B cell (primary cell): ENCODE measurements at regions not wholly inside any gene's neighbourhood (a gene's known extent, or its start where the extent isn't known, plus 50 kb on each side); places are given as distances from the start of the nearest gene placed in this dataset.
A peak's percentile ranks its signal among the peaks of the same experiment; 100 is the strongest.

ENCODE experiments used
- ATAC-seq: fragments of 200-7000 bp; cut with Tn5 transposase; one replicate; pipeline ENCODE4 v1.10.0; 2021; ENCODE audit warnings: low read depth, mild to moderate bottlenecking, moderate number of reproducible peaks, moderate library complexity
- CTCF ChIA-PET: fragments of 350-600 bp; sonication (Branson Sonifier 250); formaldehyde crosslinking; loops from one replicate; lab custom pipeline; 2021; ENCODE audit warnings: antibody characterized with exemption, inconsistent platforms; lab: Charles Lee
- POLR2A ChIA-PET: fragments of 350-600 bp; sonication (Branson Sonifier 250); formaldehyde crosslinking; loops from one replicate; lab custom pipeline; 2021; ENCODE audit warnings: antibody characterized with exemption; lab: Charles Lee
- DNase-seq: peaks from one replicate; pipeline ENCODE4 v3.0.0; 2013
- H2AFZ ChIP-seq: 2 replicates; pipeline ENCODE4 v1.6.1; 2012; ENCODE audit warnings: mild to moderate bottlenecking, low read depth, low read length; ENCODE audit not compliant: insufficient read depth, poor library complexity, severe bottlenecking
- H3K27ac ChIP-seq, 2 donors: 1 replicate in 1 of 2; 2 replicates in 1 of 2; pipeline ENCODE4 v1.5.1; 2012 to 2013; ENCODE audit warnings: low read length in 2 of 2, mild to moderate bottlenecking in 2 of 2, moderate library complexity in 1 of 2
- H3K27me3 ChIP-seq, 4 experiments: fragments of 200-600 bp in 1 of 4; sonication (generic) in 1 of 4; replicated peaks in 1 of 4; 1 replicate in 2 of 4; 2 replicates in 2 of 4; pipeline versions ENCODE4 v1.6.1 to v1.7.0; 2013 to 2016; ENCODE audit warnings: low read length in 3 of 4, mild to moderate bottlenecking in 2 of 4, mixed read lengths in 1 of 4, moderate library complexity in 1 of 4; ENCODE audit not compliant: insufficient read depth in 4 of 4, control insufficient read depth in 3 of 4; ENCODE audit errors: control extremely low read depth in 1 of 4
- H3K36me3 ChIP-seq, 2 experiments: replicated peaks in 1 of 2; 1 replicate in 1 of 2; 2 replicates in 1 of 2; pipeline versions ENCODE4 v1.6.1 to v1.7.1; 2013; ENCODE audit warnings: low read length in 1 of 2; ENCODE audit not compliant: insufficient read depth in 2 of 2, control insufficient read depth in 1 of 2; ENCODE audit errors: control extremely low read depth in 1 of 2, extremely low read depth in 1 of 2
- H3K4me1 ChIP-seq, 2 donors: fragments of 200-600 bp in 1 of 2; sonication (generic) in 1 of 2; 1 replicate in 1 of 2; 2 replicates in 1 of 2; pipeline versions ENCODE4 v1.5.1 to v1.6.1; 2013 to 2017; ENCODE audit warnings: low read length in 2 of 2; ENCODE audit not compliant: control insufficient read depth in 2 of 2, insufficient read depth in 2 of 2
- H3K4me2 ChIP-seq: replicated peaks from 2 replicates; pipeline ENCODE3; 2012; ENCODE audit warnings: mild to moderate bottlenecking, low read depth, low read length; ENCODE audit not compliant: poor library complexity, severe bottlenecking
- H3K4me3 ChIP-seq, 5 experiments: fragments of 200-600 bp in 1 of 5; sonication (generic) in 1 of 5; 1 replicate in 3 of 5; 2 replicates in 2 of 5; pipeline versions ENCODE4 v1.5.1 to v1.7.0; 2011 to 2016; ENCODE audit warnings: low read length in 4 of 5, mild to moderate bottlenecking in 4 of 5, low read depth in 2 of 5, control low read depth in 1 of 5, moderate library complexity in 1 of 5; ENCODE audit not compliant: insufficient read depth in 1 of 5; ENCODE audit errors: control extremely low read depth in 1 of 5, extremely low read depth in 1 of 5
- H3K79me2 ChIP-seq: fragments of 200-600 bp; sonication (generic); one replicate; pipeline ENCODE4 v1.6.0; 2016; ENCODE audit warnings: low read length; ENCODE audit not compliant: control insufficient read depth, insufficient read depth
- H3K9ac ChIP-seq: fragments of 200-600 bp; sonication (generic); 2 replicates; pipeline ENCODE4 v1.6.1; 2017; ENCODE audit warnings: mild to moderate bottlenecking, low read length, moderate library complexity
- H3K9me3 ChIP-seq, 3 donors: one replicate each; pipeline versions ENCODE4 v1.6.1 to v1.7.1; 2013; ENCODE audit warnings: low read length in 2 of 3; ENCODE audit not compliant: control insufficient read depth in 2 of 3, insufficient read depth in 1 of 3; ENCODE audit errors: control extremely low read depth in 1 of 3
- H4K20me1 ChIP-seq: 2 replicates; pipeline ENCODE4 v1.6.0; 2012; ENCODE audit warnings: mild to moderate bottlenecking, low read length; ENCODE audit not compliant: insufficient read depth, control insufficient read depth, poor library complexity, severe bottlenecking
- H3K27ac Mint-ChIP-seq: one replicate; pipeline ENCODE4 v1.8.0; 2021; ENCODE audit warnings: mixed read lengths
- H3K27me3 Mint-ChIP-seq: one replicate; pipeline ENCODE4 v1.8.0; 2021; ENCODE audit warnings: mixed read lengths
- H3K4me1 Mint-ChIP-seq: one replicate; pipeline ENCODE4 v1.8.0; 2021; ENCODE audit warnings: mixed read lengths
- H3K4me3 Mint-ChIP-seq: one replicate; pipeline ENCODE4 v1.8.0; 2021; ENCODE audit warnings: mixed read lengths
- H3K9me3 Mint-ChIP-seq: one replicate; pipeline ENCODE4 v1.8.0; 2022; ENCODE audit warnings: mixed read lengths; ENCODE audit not compliant: insufficient read depth
- CTCF ChIP-seq: fragments of 200-600 bp; IDR thresholded peaks from one replicate; pipeline ENCODE4 v1.8.0; 2022; ENCODE audit warnings: antibody characterized with exemption, mild to moderate bottlenecking
- EZH2 ChIP-seq: IDR thresholded peaks from 2 replicates; pipeline ENCODE4 v1.6.1; 2012; ENCODE audit warnings: borderline replicate concordance, low read depth, mild to moderate bottlenecking, moderate library complexity, low read length; ENCODE audit not compliant: insufficient read depth, poor library complexity, severe bottlenecking
- WGBS: methylation state at CpG from one replicate; pipeline ENCODE4 v1.1.5; 2013; ENCODE audit warnings: missing lambda C conversion rate; ENCODE audit not compliant: insufficient coverage; 5-methylcytosine and 5-hydroxymethylcytosine counted together
- intact Hi-C: fragments of 100-400 bp; cut with micrococcal nuclease; formaldehyde crosslinking; loops from one replicate; pipeline ENCODE4 v1.10.0; 2022

GRCh38 chr7:96479015-96479645 is 157.2 kb upstream of the SLC25A13 start:
- H3K4me3 ChIP-seq = no peak overlapping the region
- H3K27me3 ChIP-seq = no peaks in the 10 kb centered on the region
- Mint-ChIP-seq H3K27me3 (no peaks in the 10 kb centered on the region), H3K9me3 (no peaks in the 10 kb centered on the region), H3K4me1 (peaks cover 3% of the 10 kb centered on the region), H3K4me3 (no peak overlapping the region), H3K27ac (no peak overlapping the region)
- WGBS = no CpG with 5 or more reads among the region's 4 CpGs
- ChIA-PET CTCF (no interaction called here), POLR2A (no interaction called here)
- no peaks in the 10 kb centered on the region for H4K20me1 ChIP-seq
- H2AFZ ChIP-seq = peak overlapping the region; percentile 27
- H3K9me3 ChIP-seq = no peaks in the 10 kb centered on the region
- ATAC-seq (no peak), DNase-seq (no peak)
- H3K4me1 ChIP-seq = no peaks in the 10 kb centered on the region
- no peak overlapping the region for H3K4me2 ChIP-seq
- H3K9ac ChIP-seq = no peak overlapping the region
- H3K79me2 ChIP-seq = no peaks in the 10 kb centered on the region
- H3K27ac ChIP-seq = no peak overlapping the region
- intact Hi-C loops = no loop called here
- H3K36me3 ChIP-seq = no peaks in the 10 kb centered on the region
- no peak for TF ChIP-seq CTCF
- no peak for TF ChIP-seq EZH2

- H3K9me3 Mint-ChIP-seq = peaks cover 3% of the 10 kb centered on the region
- DNase-seq = no peak
- no peak overlapping the region for H3K4me3 Mint-ChIP-seq
- intact Hi-C loops = no loop called here
- no peak overlapping the region for H3K4me2 ChIP-seq
- H3K4me1 Mint-ChIP-seq = peaks cover 2% of the 10 kb centered on the region
- H3K27me3 Mint-ChIP-seq = no peaks in the 10 kb centered on the region
- TF ChIP-seq EZH2 (no peak), CTCF (no peak)
- no peaks in the 10 kb centered on the region for H3K36me3 ChIP-seq
- H3K27ac Mint-ChIP-seq = no peak overlapping the region
- CTCF ChIA-PET = no interaction called here
- no peak overlapping the region for H3K27ac ChIP-seq
- POLR2A ChIA-PET = no interaction called here
- no peaks in the 10 kb centered on the region for H3K9me3 ChIP-seq
- WGBS = no CpG with 5 or more reads among the region's 1 CpG
- H3K79me2 ChIP-seq = no peaks in the 10 kb centered on the region
- H3K4me1 ChIP-seq = no peaks in the 10 kb centered on the region
- H3K27me3 ChIP-seq = no peaks in the 10 kb centered on the region
- no peak for ATAC-seq
- no peak overlapping the region for H2AFZ ChIP-seq
- H3K9ac ChIP-seq = no peak overlapping the region
- H4K20me1 ChIP-seq = no peaks in the 10 kb centered on the region
- no peak overlapping the region for H3K4me3 ChIP-seq
These were observed 149.7 kb upstream of the SLC25A13 start for GRCh38 chr7:96471606-96472005.
